Rectal smooth muscle tissue (tissue), 1 donor: ENCODE measurements at regions not wholly inside any gene's neighbourhood (a gene's known extent, or its start where the extent isn't known, plus 50 kb on each side); places are given as distances from the start of the nearest gene placed in this dataset.

Source experiments
- H3K27ac ChIP-seq: one replicate; pipeline ENCODE4 v1.7.0; 2013; ENCODE audit warnings: low read depth, low read length, inconsistent platforms
- H3K27me3 ChIP-seq: one replicate; pipeline ENCODE4 v1.7.0; 2013; ENCODE audit warnings: low read length; ENCODE audit not compliant: control insufficient read depth, insufficient read depth
- H3K36me3 ChIP-seq: one replicate; pipeline ENCODE4 v1.7.0; 2013; ENCODE audit warnings: low read length; ENCODE audit not compliant: control insufficient read depth, insufficient read depth
- H3K4me1 ChIP-seq: one replicate; pipeline ENCODE4 v1.7.0; 2013; ENCODE audit warnings: low read length; ENCODE audit not compliant: control insufficient read depth, insufficient read depth
- H3K4me3 ChIP-seq: one replicate; pipeline ENCODE4 v1.7.0; 2013; ENCODE audit warnings: low read length
- H3K9ac ChIP-seq: one replicate; pipeline ENCODE4 v1.7.0; 2013; ENCODE audit warnings: low read length

DNA sequence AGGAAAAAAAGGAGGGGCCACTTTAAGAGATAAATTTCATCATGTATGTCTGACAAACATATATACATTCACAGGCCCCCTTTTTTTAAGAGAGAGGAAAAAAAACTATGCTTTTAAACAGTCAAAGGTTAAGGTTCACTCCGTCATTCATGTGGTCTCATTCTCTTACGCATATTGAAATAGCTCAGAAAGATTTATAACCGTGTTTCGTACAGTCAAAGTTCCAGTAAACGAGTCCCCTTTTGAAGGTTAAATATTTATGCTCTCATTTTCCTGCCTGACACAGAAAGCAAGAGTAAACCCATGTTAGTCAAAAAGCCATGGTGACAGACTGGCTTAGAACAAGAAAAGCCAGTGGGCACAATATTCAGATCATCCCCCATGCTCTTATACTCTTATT lies 248.0 kb upstream of the ARRDC4 start:
- Histone ChIP-seq H3K9ac (no peak overlapping the region), H3K4me3 (no peak overlapping the region), H3K36me3 (no peaks in the 10 kb centered on the region), H3K27me3 (no peaks in the 10 kb centered on the region), H3K4me1 (no peaks in the 10 kb centered on the region), H3K27ac (no peak overlapping the region)

DNA sequence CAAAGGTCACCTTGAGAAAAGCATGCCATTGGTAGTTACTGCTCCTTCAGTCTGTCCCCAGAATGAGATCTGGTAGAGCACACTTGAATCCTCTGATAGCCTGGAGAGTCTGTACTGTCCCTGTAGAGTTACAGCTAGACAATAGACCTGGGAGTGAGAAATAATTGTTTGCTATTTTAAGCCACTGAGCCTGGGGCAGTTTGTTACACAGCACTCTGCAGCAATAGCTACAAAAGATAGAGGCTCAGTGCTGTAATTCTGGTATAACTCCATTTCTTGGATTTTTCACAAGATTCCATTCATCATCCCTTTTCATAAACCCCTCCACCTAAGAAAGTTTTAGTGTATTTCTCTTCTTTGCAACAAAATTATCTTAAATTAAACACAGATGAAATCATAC lies 242.7 kb upstream of the ARRDC4 start:
- no peak overlapping the region for H3K9ac ChIP-seq
- no peaks in the 10 kb centered on the region for H3K4me1 ChIP-seq
- H3K36me3 ChIP-seq = no peaks in the 10 kb centered on the region
- H3K27me3 ChIP-seq = no peaks in the 10 kb centered on the region
- no peak overlapping the region for H3K4me3 ChIP-seq
- H3K27ac ChIP-seq = no peak overlapping the region

DNA sequence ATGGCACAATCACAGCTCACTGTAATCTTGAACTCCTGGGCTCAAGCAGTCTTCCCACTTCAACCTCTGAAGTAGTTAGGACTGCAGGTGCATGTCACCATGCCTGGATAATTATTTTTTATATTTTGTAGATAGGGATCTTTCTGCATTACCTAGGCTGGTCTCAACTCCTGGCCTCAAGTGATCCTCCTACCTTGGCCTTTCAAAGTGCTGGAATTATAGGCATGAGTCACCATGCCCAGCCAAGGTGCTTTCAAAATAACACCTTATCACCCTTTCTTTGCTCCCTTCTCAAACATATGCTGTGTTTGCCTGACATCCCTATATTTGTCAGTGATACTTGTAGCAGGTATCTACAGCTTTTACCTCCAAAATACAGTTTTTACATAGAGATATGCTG lies 242.0 kb upstream of the ARRDC4 start:
- Histone ChIP-seq H3K27me3 (no peaks in the 10 kb centered on the region), H3K4me3 (no peak overlapping the region), H3K9ac (no peak overlapping the region), H3K27ac (no peak overlapping the region), H3K4me1 (no peaks in the 10 kb centered on the region), H3K36me3 (no peaks in the 10 kb centered on the region)

DNA sequence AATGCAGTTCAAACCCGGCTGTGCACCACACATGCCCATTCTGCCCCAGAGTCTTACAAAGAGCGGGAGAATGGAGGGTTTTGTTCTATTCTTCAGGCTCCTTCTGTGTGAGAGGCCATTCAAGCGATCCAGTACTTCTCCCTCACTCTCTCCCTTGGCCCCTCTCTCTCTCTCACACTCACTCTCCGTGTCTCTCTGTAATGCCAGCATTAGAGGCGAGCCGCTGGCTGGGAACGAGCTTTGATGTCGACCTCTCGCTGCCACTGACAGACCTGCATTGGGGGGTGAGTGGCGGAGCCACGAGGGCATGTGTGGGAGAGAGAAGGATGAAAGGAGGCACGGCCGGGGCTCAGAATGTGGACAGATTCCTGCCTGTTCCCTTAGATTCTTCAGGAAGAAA lies 231.7 kb upstream of the ARRDC4 start:
- H3K27me3 ChIP-seq = no peaks in the 10 kb centered on the region
- H3K27ac ChIP-seq = no peak overlapping the region
- no peak overlapping the region for H3K4me3 ChIP-seq
- no peaks in the 10 kb centered on the region for H3K36me3 ChIP-seq
- no peaks in the 10 kb centered on the region for H3K4me1 ChIP-seq
- H3K9ac ChIP-seq = no peak overlapping the region

DNA sequence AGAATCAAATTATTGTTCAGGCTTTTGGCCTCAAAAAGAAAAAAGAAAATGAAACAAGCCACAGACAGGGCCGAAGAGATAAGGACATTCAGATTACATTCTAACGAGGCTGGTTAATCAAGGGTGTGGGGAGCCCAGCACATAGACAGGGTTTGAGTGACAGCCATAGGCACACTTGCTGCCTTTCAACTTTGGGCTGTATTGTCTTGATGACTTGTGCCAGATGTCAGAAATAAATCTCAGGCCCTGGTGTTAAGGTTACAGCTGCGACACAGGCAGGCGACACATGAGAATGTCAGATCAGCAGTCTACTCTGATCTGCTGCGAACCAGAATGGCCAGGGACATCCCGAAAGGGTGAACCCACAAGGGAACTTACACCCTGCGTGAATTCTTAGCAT lies 231.2 kb upstream of the ARRDC4 start:
- Histone ChIP-seq H3K27me3 (no peaks in the 10 kb centered on the region), H3K4me1 (no peaks in the 10 kb centered on the region), H3K27ac (no peak overlapping the region), H3K4me3 (no peak overlapping the region), H3K36me3 (no peaks in the 10 kb centered on the region), H3K9ac (no peak overlapping the region)

DNA sequence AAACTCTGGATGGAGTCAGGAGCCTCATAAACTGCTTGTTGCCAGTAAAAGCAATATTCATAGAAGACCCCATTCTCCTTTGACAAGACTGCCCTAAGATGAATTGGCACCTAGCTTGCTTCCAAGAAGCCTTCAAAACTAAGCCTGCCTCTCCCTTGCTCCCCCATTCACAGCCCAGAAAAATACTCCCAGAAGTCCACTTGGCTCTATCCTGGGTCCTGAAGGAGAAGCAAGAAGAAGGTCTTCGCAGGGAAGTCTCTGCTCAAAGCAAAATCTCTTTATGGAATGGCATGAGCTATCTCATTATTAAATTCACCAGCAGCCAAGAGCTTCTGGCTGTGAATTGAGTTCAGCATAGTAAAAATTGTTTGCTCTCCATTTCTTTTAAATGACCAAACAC lies 230.2 kb upstream of the ARRDC4 start:
- Histone ChIP-seq H3K4me1 (no peaks in the 10 kb centered on the region), H3K9ac (no peak overlapping the region), H3K4me3 (no peak overlapping the region), H3K27ac (no peak overlapping the region), H3K36me3 (no peaks in the 10 kb centered on the region), H3K27me3 (no peaks in the 10 kb centered on the region)

DNA sequence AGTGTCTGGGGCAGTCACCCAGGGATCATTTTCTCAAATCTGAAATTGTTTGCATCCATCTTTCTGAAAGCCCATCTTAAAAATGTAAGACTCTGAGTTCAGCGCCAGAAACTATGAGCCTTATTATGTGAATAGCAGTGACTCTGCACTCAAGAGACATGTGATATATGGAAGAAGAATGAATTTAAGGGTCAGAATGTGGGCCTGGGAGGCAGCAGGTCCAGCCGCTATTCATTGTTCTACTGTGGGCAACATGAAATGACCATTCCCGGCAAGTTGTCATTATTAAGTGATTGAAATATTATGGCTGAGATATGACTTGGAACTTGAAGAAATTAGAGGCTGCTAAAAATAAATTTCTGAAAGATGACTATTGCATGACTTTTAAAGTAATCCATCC lies 228.6 kb upstream of the ARRDC4 start:
- no peaks in the 10 kb centered on the region for H3K4me1 ChIP-seq
- no peak overlapping the region for H3K4me3 ChIP-seq
- H3K27ac ChIP-seq = no peak overlapping the region
- no peaks in the 10 kb centered on the region for H3K36me3 ChIP-seq
- H3K9ac ChIP-seq = no peak overlapping the region
- no peaks in the 10 kb centered on the region for H3K27me3 ChIP-seq

DNA sequence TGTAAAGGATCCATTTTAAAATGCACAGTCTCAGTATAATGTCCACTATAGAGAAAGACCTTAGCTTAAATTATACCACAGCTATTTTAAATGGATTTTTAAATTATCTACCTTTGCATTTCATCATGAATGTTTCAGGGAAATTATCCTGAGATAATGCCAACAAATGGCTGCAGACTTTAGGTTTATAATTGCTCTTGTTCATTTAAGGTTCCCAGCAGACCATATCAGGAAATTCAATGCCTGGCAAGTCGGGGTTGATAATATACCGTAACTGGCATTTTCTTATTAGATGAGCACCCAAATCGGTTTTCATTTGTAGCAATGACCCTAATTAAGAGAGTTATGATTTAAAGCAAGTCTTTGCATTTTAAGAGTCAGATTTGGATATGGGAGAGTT lies 227.1 kb upstream of the ARRDC4 start:
- Histone ChIP-seq H3K4me3 (no peak overlapping the region), H3K4me1 (no peaks in the 10 kb centered on the region), H3K27ac (no peak overlapping the region), H3K36me3 (no peaks in the 10 kb centered on the region), H3K9ac (no peak overlapping the region), H3K27me3 (no peaks in the 10 kb centered on the region)

DNA sequence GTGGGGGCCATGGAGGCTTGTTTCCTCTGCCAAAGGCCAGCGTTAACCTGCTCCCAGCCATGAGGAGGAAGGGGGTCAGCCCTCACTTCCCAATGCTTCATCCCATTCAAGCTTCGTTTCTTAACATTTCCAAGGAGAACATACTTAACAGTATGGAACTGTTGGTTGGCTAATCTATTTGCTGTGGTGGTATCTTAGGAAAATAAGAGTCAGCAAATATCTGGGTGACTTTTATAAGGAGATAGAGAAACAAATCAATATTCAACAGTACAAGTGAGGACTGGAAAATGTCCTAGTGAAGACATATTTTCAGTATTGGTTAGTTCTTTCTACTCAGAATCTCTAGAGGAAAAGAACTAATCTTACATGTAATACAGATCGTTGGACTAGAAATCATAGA lies 223.8 kb upstream of the ARRDC4 start:
- no peaks in the 10 kb centered on the region for H3K27me3 ChIP-seq
- H3K9ac ChIP-seq = no peak overlapping the region
- H3K27ac ChIP-seq = no peak overlapping the region
- no peaks in the 10 kb centered on the region for H3K4me1 ChIP-seq
- no peak overlapping the region for H3K4me3 ChIP-seq
- no peaks in the 10 kb centered on the region for H3K36me3 ChIP-seq

DNA sequence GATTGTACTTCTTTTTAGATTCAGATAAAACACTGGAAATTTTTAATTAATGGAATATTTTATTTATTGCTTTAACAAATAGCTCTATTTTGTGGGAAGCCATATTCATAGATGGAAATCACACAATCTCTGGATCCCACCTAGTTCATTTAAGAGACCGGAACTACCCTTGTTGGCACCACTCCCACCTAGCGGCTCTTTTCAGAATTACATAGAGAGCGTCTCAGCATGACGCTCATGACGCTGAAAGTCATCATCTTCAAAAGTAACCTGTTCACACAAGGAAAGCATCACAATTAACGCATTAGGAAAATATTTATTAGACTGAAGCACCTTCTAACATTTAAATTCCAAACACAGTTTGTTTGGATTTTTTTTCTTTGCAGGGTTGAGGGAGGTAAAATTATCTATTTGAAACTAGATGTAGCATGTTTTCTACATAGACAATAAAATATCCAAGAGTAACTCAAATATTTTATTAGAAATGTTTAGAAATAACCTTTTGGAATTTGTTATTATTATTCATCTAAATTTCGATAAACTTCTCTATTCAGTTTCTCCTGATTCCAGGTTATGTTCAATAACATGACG lies 214.9 kb upstream of the ARRDC4 start:
- Histone ChIP-seq H3K27ac (no peak overlapping the region), H3K27me3 (no peaks in the 10 kb centered on the region)

DNA sequence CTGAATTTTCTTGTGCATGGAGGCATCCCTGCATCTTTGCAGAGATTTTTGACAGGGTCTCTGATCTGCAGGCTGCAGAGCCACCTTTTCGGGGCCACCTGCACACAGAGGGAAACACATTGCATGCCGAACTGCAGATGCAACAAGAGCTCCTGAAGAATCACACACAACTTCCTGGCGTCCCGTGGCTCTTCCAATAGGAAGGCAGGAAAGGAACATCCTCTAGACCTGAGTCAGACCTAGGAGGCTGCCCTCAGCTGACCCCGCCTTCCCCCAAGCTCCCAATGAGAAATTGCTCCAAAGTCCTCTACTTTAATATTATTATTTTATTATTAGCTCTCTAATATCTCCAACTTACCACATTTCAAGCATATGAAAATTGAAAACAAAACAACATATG lies 213.2 kb upstream of the ARRDC4 start:
- H3K36me3 ChIP-seq = no peaks in the 10 kb centered on the region
- no peaks in the 10 kb centered on the region for H3K4me1 ChIP-seq
- H3K27me3 ChIP-seq = no peaks in the 10 kb centered on the region
- no peak overlapping the region for H3K27ac ChIP-seq
- no peak overlapping the region for H3K9ac ChIP-seq
- no peak overlapping the region for H3K4me3 ChIP-seq

More for the DNA sequence above, 214.9 kb upstream of the ARRDC4 start:
- no peaks in the 10 kb centered on the region for H3K36me3 ChIP-seq
- H3K9ac ChIP-seq = no peak overlapping the region
- no peaks in the 10 kb centered on the region for H3K4me1 ChIP-seq
- H3K4me3 ChIP-seq = no peak overlapping the region

DNA sequence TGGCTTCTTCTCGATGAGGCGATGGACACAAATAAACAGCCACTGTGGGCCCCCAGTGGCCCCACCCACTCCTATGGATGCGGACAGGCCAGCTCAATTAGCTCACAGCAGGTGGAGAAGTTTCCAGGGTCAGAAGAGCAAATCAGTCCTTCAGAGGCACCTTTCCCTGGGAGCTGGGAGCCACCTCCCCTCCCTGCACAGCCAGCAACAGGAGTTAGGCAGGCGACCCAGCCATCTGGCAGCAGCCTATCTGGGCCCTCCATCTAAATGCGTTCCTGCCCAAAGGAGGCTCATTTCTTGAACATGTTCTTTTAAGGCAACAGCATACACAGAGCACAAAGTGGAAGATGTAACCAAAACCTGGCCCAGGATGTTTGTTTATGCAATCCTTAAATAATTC lies 211.9 kb upstream of the ARRDC4 start:
- H3K36me3 ChIP-seq = no peaks in the 10 kb centered on the region
- H3K9ac ChIP-seq = no peak overlapping the region
- H3K27ac ChIP-seq = no peak overlapping the region
- H3K4me1 ChIP-seq = no peaks in the 10 kb centered on the region
- no peak overlapping the region for H3K4me3 ChIP-seq
- no peaks in the 10 kb centered on the region for H3K27me3 ChIP-seq

DNA sequence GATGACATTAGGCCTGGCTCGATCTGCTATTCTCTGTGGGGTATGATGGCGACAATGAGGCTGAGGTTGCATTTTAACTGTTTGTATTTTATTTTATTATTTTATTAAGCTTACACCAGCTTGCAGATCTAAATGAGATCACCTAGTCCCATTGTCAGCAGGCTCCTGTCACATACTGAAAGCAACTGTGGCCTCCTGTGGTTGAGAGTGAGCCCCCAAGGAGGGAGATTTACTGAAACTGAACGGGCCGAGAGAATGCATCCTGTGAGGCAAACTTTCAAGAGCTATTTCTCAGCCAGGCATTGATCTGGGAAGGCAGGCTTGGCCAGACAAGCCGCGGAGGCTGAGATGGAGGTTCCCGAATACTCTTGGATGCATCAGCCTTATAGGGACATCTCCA lies 210.4 kb upstream of the ARRDC4 start:
- Histone ChIP-seq H3K27me3 (no peaks in the 10 kb centered on the region), H3K4me3 (no peak overlapping the region), H3K9ac (no peak overlapping the region), H3K27ac (no peak overlapping the region), H3K36me3 (no peaks in the 10 kb centered on the region), H3K4me1 (no peaks in the 10 kb centered on the region)
